WTC11 (cell line): ENCODE measurements at regions not wholly inside any gene's neighbourhood (a gene's known extent, or its start where the extent isn't known, plus 50 kb on each side); places are given as distances from the start of the nearest gene placed in this dataset.

Experiments used
- ATAC-seq: fragments of 200-7000 bp; cut with Tn5 transposase; 2 replicates; pipeline ENCODE4 v1.10.0; 2021; ENCODE audit warnings: mild to moderate bottlenecking, moderate library complexity
- CTCF ChIA-PET: fragments of 300-600 bp; sonication (Branson Sonifier 250); formaldehyde crosslinking; loops from one replicate; lab custom pipeline; 2021; ENCODE audit warnings: antibody characterized with exemption; lab: Charles Lee
- POLR2A ChIA-PET: fragments of 350-600 bp; sonication (Branson Sonifier 250); formaldehyde crosslinking; loops from one replicate; lab custom pipeline; 2021; ENCODE audit warnings: antibody characterized with exemption; lab: Charles Lee
- DNase-seq: peaks from one replicate; pipeline ENCODE4 v3.0.0; 2021; ENCODE audit warnings: low spot score
- H3K27ac Mint-ChIP-seq: 2 replicates; pipeline ENCODE4 v1.8.0; 2021; ENCODE audit warnings: mixed read lengths
- H3K27me3 Mint-ChIP-seq: 2 replicates; pipeline ENCODE4 v1.8.0; 2021; ENCODE audit warnings: low read depth, mild to moderate bottlenecking, moderate library complexity, mixed read lengths
- H3K36me3 Mint-ChIP-seq: 2 replicates; pipeline ENCODE4 v1.8.0; 2021; ENCODE audit warnings: mixed read lengths
- H3K4me1 Mint-ChIP-seq: 2 replicates; pipeline ENCODE4 v1.8.0; 2022; ENCODE audit warnings: mixed read lengths
- H3K4me3 Mint-ChIP-seq: 2 replicates; pipeline ENCODE4 v1.8.0; 2021; ENCODE audit warnings: mild to moderate bottlenecking, moderate library complexity, mixed read lengths
- H3K9me3 Mint-ChIP-seq: 2 replicates; pipeline ENCODE4 v1.8.0; 2021; ENCODE audit warnings: mixed read lengths
- AFF4 ChIP-seq: sonication (generic); formaldehyde crosslinking; IDR thresholded peaks from 2 replicates; pipeline ENCODE4 v1.8.1; 2023; ENCODE audit warnings: mild to moderate bottlenecking, missing genetic modification reagents, borderline replicate concordance
- AR ChIP-seq: fragments of 250-450 bp; sonication (Bioruptor Pico); IDR thresholded peaks from 2 replicates; pipeline ENCODE4 v1.9.0; 2021; ENCODE audit warnings: mild to moderate bottlenecking
- ATF1 ChIP-seq: sonication (generic); formaldehyde crosslinking; IDR thresholded peaks from 2 replicates; pipeline ENCODE4 v1.8.1; 2023; ENCODE audit warnings: mild to moderate bottlenecking, moderate library complexity, missing genetic modification reagents
- ATF6 ChIP-seq: sonication (generic); formaldehyde crosslinking; IDR thresholded peaks from 2 replicates; pipeline ENCODE4 v1.8.1; 2023; ENCODE audit warnings: mild to moderate bottlenecking, missing genetic modification reagents
- E2F5 ChIP-seq: sonication (generic); formaldehyde crosslinking; IDR thresholded peaks from 2 replicates; pipeline ENCODE4 v1.8.1; 2022; ENCODE audit warnings: mild to moderate bottlenecking, moderate library complexity, missing genetic modification reagents
- FOXJ3 ChIP-seq: sonication (generic); formaldehyde crosslinking; IDR thresholded peaks from 2 replicates; pipeline ENCODE4 v1.9.0; 2021; ENCODE audit warnings: missing genetic modification reagents, mild to moderate bottlenecking, borderline replicate concordance
- GABPB1 ChIP-seq: sonication (generic); formaldehyde crosslinking; IDR thresholded peaks from 2 replicates; pipeline ENCODE4 v1.8.1; 2023; ENCODE audit warnings: mild to moderate bottlenecking, missing genetic modification reagents
- NR3C1 ChIP-seq: sonication (generic); formaldehyde crosslinking; conservative IDR thresholded peaks from 2 replicates; pipeline ENCODE4 v1.8.1; 2023; ENCODE audit warnings: low read depth, mild to moderate bottlenecking, missing genetic modification reagents
- OVOL2 ChIP-seq: fragments of 250-450 bp; sonication (Bioruptor Pico); IDR thresholded peaks from 2 replicates; pipeline ENCODE4 v1.9.0; 2021; ENCODE audit warnings: mild to moderate bottlenecking, borderline replicate concordance
- PRRX2 ChIP-seq: fragments of 250-450 bp; sonication (Bioruptor Pico); IDR thresholded peaks from 2 replicates; pipeline ENCODE4 v1.8.0; 2021; ENCODE audit warnings: mild to moderate bottlenecking
- SMAD4 ChIP-seq: sonication (generic); formaldehyde crosslinking; IDR thresholded peaks from 2 replicates; pipeline ENCODE4 v1.8.0; 2022; ENCODE audit warnings: mild to moderate bottlenecking, missing genetic modification reagents
- TCF7 ChIP-seq: sonication (generic); formaldehyde crosslinking; IDR thresholded peaks from 2 replicates; pipeline ENCODE4 v1.8.0; 2022; ENCODE audit warnings: mild to moderate bottlenecking, low read depth, missing genetic modification reagents, moderate library complexity
- ZBTB21 ChIP-seq: sonication (generic); formaldehyde crosslinking; IDR thresholded peaks from 2 replicates; pipeline ENCODE4 v1.8.1; 2023; ENCODE audit warnings: mild to moderate bottlenecking, missing genetic modification reagents, borderline replicate concordance
- ZNF423 ChIP-seq: fragments of 250-450 bp; sonication (Bioruptor Pico); IDR thresholded peaks from 2 replicates; pipeline ENCODE4 v2.1.2; 2022; ENCODE audit warnings: mild to moderate bottlenecking, moderate library complexity
- ZNF512 ChIP-seq: sonication (generic); formaldehyde crosslinking; IDR thresholded peaks from 2 replicates; pipeline ENCODE4 v1.8.1; 2022; ENCODE audit warnings: missing genetic modification reagents, borderline replicate concordance
- ZNF532 ChIP-seq: fragments of 250-450 bp; sonication (Bioruptor Pico); IDR thresholded peaks from 2 replicates; pipeline ENCODE4 v1.9.0; 2021; ENCODE audit warnings: mild to moderate bottlenecking, borderline replicate concordance

- no peak for TF ChIP-seq E2F5 (CRISPR knock-in tag)
Observed at GRCh38 chr1:193674292-193674944, 488.0 kb upstream of the B3GALT2 start (continued).

- ATAC-seq (no peak), DNase-seq (no peak)
- no peak overlapping the region for H3K4me3 Mint-ChIP-seq
- ChIA-PET CTCF (no interaction called here), POLR2A (no interaction called here)
- no peaks in the 10 kb centered on the region for H3K36me3 Mint-ChIP-seq
- no peaks in the 10 kb centered on the region for H3K4me1 Mint-ChIP-seq
- TF ChIP-seq OVOL2 (no peak), NR3C1 (CRISPR knock-in tag) (no peak), SMAD4 (CRISPR knock-in tag) (no peak), AR (CRISPR knock-in tag) (no peak), ZBTB21 (CRISPR knock-in tag) (no peak), PRRX2 (CRISPR knock-in tag) (no peak), AFF4 (CRISPR knock-in tag) (no peak), TCF7 (CRISPR knock-in tag) (no peak), ATF6 (CRISPR knock-in tag) (no peak), ZNF423 (CRISPR knock-in tag) (no peak)
- H3K9me3 Mint-ChIP-seq, result peaks cover 4% of the 10 kb centered on the region
- H3K27me3 Mint-ChIP-seq, result no peaks in the 10 kb centered on the region
- H3K27ac Mint-ChIP-seq, result no peak overlapping the region
Observed at GRCh38 chr1:193666485-193667083, 480.2 kb upstream of the B3GALT2 start.

GRCh38 chr1:193663965-193664364 is 477.6 kb upstream of the B3GALT2 start:
- ChIA-PET CTCF (no interaction called here), POLR2A (no interaction called here)
- Mint-ChIP-seq H3K27me3 (no peaks in the 10 kb centered on the region), H3K36me3 (no peaks in the 10 kb centered on the region), H3K4me1 (no peaks in the 10 kb centered on the region), H3K27ac (no peak overlapping the region), H3K9me3 (no peaks in the 10 kb centered on the region), H3K4me3 (no peak overlapping the region)
- no peak for DNase-seq
- no peak for ATAC-seq
- no peak for TF ChIP-seq GABPB1
- no peak for TF ChIP-seq ZNF532 (CRISPR knock-in tag)
- TF ChIP-seq FOXJ3, result no peak
- TF ChIP-seq ZNF512, result no peak
- no peak for TF ChIP-seq ATF1
- TF ChIP-seq OVOL2, result no peak
